ENCODE measurements at regions not wholly inside any gene's neighbourhood (a gene's known extent, or its start where the extent isn't known, plus 50 kb on each side); places are given as distances from the start of the nearest gene placed in this dataset.

- no peak overlapping the region for H3K27ac ChIP-seq
- TF ChIP-seq CTCF (conservative IDR thresholded peaks at IDR 0.05): no peak
These were observed 616.3 kb upstream of the TMEM132C start for GRCh38 chr12:127650626-127651025.

GRCh38 chr12:127652281-127652680 is 614.7 kb upstream of the TMEM132C start:
- no peak for TF ChIP-seq CTCF (conservative IDR thresholded peaks at IDR 0.05)
- no peak overlapping the region for H3K27ac ChIP-seq

GRCh38 chr12:127654383-127654985 is 612.5 kb upstream of the TMEM132C start:
- TF ChIP-seq CTCF (conservative IDR thresholded peaks at IDR 0.05): no peak

GRCh38 chr12:127655691-127656090 is 611.3 kb upstream of the TMEM132C start:
- TF ChIP-seq CTCF (conservative IDR thresholded peaks at IDR 0.05): no peak
- no peak overlapping the region for H3K27ac ChIP-seq

More at GRCh38 chr12:127654383-127654985, 612.5 kb upstream of the TMEM132C start:
- no peak overlapping the region for H3K27ac ChIP-seq

GRCh38 chr12:127656266-127656665 is 610.7 kb upstream of the TMEM132C start:
- no peak overlapping the region for H3K27ac ChIP-seq
- no peak for TF ChIP-seq CTCF (conservative IDR thresholded peaks at IDR 0.05)

- no peak overlapping the region for H3K27ac ChIP-seq
- TF ChIP-seq CTCF (conservative IDR thresholded peaks at IDR 0.05): no peak
These were observed 609.9 kb upstream of the TMEM132C start for GRCh38 chr12:127657036-127657435.

DNA sequence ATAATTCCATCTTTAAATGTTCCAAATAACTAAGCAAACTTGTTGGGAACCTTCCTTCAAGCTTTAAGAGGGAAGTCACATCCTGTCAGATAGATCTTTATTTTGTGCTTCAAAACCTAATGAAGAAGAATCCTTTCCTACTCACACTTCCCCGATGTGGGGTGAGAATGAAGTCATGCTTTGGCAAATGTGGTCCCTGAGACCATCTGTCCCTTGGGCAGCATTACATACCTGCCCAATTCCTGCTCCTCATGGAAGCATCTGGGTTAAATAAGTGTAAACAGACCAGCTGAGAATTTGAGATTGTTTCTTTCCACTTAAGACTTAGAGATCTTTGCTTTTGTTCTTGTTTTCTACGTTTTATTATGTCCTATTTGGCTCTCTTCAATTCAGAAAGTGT is 606.0 kb upstream of the TMEM132C start:
- TF ChIP-seq CTCF (conservative IDR thresholded peaks at IDR 0.05): no peak

More for the DNA sequence above, 606.0 kb upstream of the TMEM132C start:
- H3K27ac ChIP-seq: no peak overlapping the region

Measured in VCaP (cell line).